ENCODE measurements at regions not wholly inside any gene's neighbourhood (a gene's known extent, or its start where the extent isn't known, plus 50 kb on each side); places are given as distances from the start of the nearest gene placed in this dataset.

DNA sequence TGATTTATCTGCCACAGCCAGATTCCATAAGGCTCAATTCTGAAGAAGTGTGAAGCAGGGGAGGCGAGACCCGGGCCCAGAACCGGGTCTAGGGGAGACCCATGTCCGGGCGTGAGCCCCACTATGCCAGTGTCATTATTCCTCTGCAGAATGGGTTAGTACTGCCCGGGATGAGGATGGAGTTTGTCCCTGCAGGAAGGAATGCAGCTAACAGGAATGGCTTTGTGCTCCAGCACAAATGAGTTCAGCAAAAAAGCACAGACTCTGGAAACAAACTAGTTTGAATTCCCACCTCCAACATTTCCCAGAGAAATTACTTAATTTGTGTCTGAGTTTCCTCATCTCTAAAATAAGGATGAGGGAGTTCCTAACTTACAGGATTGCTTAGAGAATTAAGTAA lies 202.9 kb downstream of the SYK start:
- no peaks in the 10 kb centered on the region for H3K4me1 ChIP-seq (ENCODE audit: insufficient read depth)
- H3K36me3 ChIP-seq (ENCODE audit: insufficient read depth) = peaks cover 7% of the 10 kb centered on the region; the same call in 1 of the 2 replicates
- 0 out of 2 replicates have a peak, but pooled peaks cover 22% of the 10 kb centered on the region for H3K9me2 ChIP-seq (ENCODE audit: insufficient read depth)
- H2AFZ ChIP-seq = peak overlapping the region; percentile 60; the same call in 1 of the 2 replicates
- Mint-ChIP-seq H3K9me3 (peaks cover 16% of the 10 kb centered on the region), H3K4me1 (no peaks in the 10 kb centered on the region; the same call in 2 of the 3 replicates), H3K36me3 (ENCODE audit: low read depth) (peaks cover 9% of the 10 kb centered on the region; the same call in 2 of the 3 replicates), H3K27ac (no peak overlapping the region), H3K27me3 (ENCODE audit: insufficient read depth, low read depth, poor library complexity) (peaks cover 2% of the 10 kb centered on the region), H3K4me3 (no peak overlapping the region)
- peak; percentile 38; the same call in 2 of the 3 replicates for ATAC-seq
- no peak overlapping the region for H3K4me2 ChIP-seq
- H4K20me1 ChIP-seq (replicated peaks; ENCODE audit: insufficient read depth) = no peaks in the 10 kb centered on the region
- H3F3A ChIP-seq (replicated peaks; ENCODE audit: low read depth) = no peaks in the 10 kb centered on the region
- H3K27me3 ChIP-seq (ENCODE audit: insufficient read depth) = no peaks in the 10 kb centered on the region
- H3K4me3 ChIP-seq = no peak overlapping the region
- DNase-seq (ENCODE audit: low spot score) = peak; percentile 7
- H3K27ac ChIP-seq (ENCODE audit: low read depth) = no peak overlapping the region
- no peaks in the 10 kb centered on the region for H3K79me2 ChIP-seq (replicated peaks; ENCODE audit: insufficient read depth)
- TF ChIP-seq, protein P1, sequence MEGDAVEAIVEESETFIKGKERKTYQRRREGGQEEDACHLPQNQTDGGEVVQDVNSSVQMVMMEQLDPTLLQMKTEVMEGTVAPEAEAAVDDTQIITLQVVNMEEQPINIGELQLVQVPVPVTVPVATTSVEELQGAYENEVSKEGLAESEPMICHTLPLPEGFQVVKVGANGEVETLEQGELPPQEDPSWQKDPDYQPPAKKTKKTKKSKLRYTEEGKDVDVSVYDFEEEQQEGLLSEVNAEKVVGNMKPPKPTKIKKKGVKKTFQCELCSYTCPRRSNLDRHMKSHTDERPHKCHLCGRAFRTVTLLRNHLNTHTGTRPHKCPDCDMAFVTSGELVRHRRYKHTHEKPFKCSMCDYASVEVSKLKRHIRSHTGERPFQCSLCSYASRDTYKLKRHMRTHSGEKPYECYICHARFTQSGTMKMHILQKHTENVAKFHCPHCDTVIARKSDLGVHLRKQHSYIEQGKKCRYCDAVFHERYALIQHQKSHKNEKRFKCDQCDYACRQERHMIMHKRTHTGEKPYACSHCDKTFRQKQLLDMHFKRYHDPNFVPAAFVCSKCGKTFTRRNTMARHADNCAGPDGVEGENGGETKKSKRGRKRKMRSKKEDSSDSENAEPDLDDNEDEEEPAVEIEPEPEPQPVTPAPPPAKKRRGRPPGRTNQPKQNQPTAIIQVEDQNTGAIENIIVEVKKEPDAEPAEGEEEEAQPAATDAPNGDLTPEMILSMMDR (conservative IDR thresholded peaks at IDR 0.05; ENCODE audit: low read depth in 2 of 2) = peak in 1 of 2 experiments; percentile 13; a peak in 1 of 4 replicates
- TF ChIP-seq STAT1 (IDR thresholded peaks at IDR 0.05; ENCODE audit: unreplicated experiment) = no peak

DNA sequence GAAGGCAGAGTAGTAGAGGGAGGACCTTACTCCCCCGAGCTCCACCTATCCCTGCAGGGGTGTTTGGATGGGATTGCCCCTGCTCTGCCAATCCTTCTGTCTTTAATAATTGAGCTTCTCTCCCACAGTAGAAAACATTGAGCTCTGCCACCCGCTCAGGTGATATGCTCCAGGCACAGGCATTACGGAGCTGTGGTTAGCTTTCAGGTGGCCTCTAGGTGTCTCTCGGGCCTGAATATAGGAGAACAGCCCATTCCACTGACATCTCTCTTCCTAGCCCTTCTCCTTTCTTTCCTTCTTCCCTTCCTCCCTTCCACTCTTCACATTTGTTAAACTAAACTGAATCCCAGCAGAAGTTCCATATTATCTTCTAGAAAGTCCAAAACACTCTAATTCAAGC lies 203.4 kb downstream of the SYK start:
- Histone ChIP-seq H3K79me2 (replicated peaks; ENCODE audit: insufficient read depth) (no peaks in the 10 kb centered on the region), H3F3A (replicated peaks; ENCODE audit: low read depth) (no peaks in the 10 kb centered on the region), H2AFZ (peak overlapping the region; percentile 60; the same call in 1 of the 2 replicates), H3K27ac (ENCODE audit: low read depth) (no peak overlapping the region), H3K4me3 (no peak overlapping the region), H3K36me3 (ENCODE audit: insufficient read depth) (peaks cover 7% of the 10 kb centered on the region; the same call in 1 of the 2 replicates), H3K4me2 (no peak overlapping the region), H3K9me2 (ENCODE audit: insufficient read depth) (0 out of 2 replicates have a peak, but pooled peaks cover 22% of the 10 kb centered on the region), H3K4me1 (ENCODE audit: insufficient read depth) (no peaks in the 10 kb centered on the region), H4K20me1 (replicated peaks; ENCODE audit: insufficient read depth) (no peaks in the 10 kb centered on the region), H3K27me3 (ENCODE audit: insufficient read depth) (no peaks in the 10 kb centered on the region)
- TF ChIP-seq STAT1 (IDR thresholded peaks at IDR 0.05; ENCODE audit: unreplicated experiment) = no peak
- TF ChIP-seq, protein P1 (conservative IDR thresholded peaks at IDR 0.05; ENCODE audit: low read depth in 2 of 2) = peak in 1 of 2 experiments; percentile 47; a peak in 3 of 4 replicates
- no peak for TF ChIP-seq CREB1 (CRISPR knock-in tag; IDR thresholded peaks at IDR 0.05; ENCODE audit: low read depth)
- no peak for TF ChIP-seq ZNF331 (CRISPR knock-in tag; IDR thresholded peaks at IDR 0.05; ENCODE audit: low read depth)
- TF ChIP-seq, protein P2, sequence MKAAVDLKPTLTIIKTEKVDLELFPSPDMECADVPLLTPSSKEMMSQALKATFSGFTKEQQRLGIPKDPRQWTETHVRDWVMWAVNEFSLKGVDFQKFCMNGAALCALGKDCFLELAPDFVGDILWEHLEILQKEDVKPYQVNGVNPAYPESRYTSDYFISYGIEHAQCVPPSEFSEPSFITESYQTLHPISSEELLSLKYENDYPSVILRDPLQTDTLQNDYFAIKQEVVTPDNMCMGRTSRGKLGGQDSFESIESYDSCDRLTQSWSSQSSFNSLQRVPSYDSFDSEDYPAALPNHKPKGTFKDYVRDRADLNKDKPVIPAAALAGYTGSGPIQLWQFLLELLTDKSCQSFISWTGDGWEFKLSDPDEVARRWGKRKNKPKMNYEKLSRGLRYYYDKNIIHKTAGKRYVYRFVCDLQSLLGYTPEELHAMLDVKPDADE (IDR thresholded peaks at IDR 0.05) = no peak
- Mint-ChIP-seq H3K4me1 (no peaks in the 10 kb centered on the region; the same call in 2 of the 3 replicates), H3K9me3 (peaks cover 16% of the 10 kb centered on the region), H3K27ac (no peak overlapping the region), H3K4me3 (no peak overlapping the region), H3K36me3 (ENCODE audit: low read depth) (peaks cover 9% of the 10 kb centered on the region; the same call in 2 of the 3 replicates), H3K27me3 (ENCODE audit: insufficient read depth, low read depth, poor library complexity) (peaks cover 2% of the 10 kb centered on the region)
- ATAC-seq (peak; percentile 91), DNase-seq (ENCODE audit: low spot score) (peak; percentile 32)
